C4-2B (cell line): ENCODE measurements at regions not wholly inside any gene's neighbourhood (a gene's known extent, or its start where the extent isn't known, plus 50 kb on each side); places are given as distances from the start of the nearest gene placed in this dataset.

Source experiments
- H3K27ac ChIP-seq: fragments of 450-650 bp; 2 replicates; pipeline ENCODE4 v1.5.1; 2017
- CTCF ChIP-seq: fragments of 450-650 bp; conservative IDR thresholded peaks from 2 replicates; pipeline ENCODE4 v1.5.1; 2017; ENCODE audit warnings: mild to moderate bottlenecking
- ZFX ChIP-seq: fragments of 450-650 bp; IDR thresholded peaks from 2 replicates; pipeline ENCODE4 v1.6.1; 2017

GRCh38 chr1:55484173-55484572, 269.0 kb upstream of the USP24 start:
- TF ChIP-seq ZFX = no peak
- TF ChIP-seq CTCF = no peak
- H3K27ac ChIP-seq = no peak overlapping the region

- no peak for TF ChIP-seq ZFX
- TF ChIP-seq CTCF = peak; percentile 37
- no peak overlapping the region for H3K27ac ChIP-seq
Observed at GRCh38 chr1:55483523-55483922, 268.4 kb upstream of the USP24 start.

- H3K27ac ChIP-seq = no peak overlapping the region
- TF ChIP-seq ZFX (no peak), CTCF (no peak)
Observed at GRCh38 chr1:55481634-55482033, 266.5 kb upstream of the USP24 start.

GRCh38 chr1:55480029-55480795, 265.0 kb upstream of the USP24 start:
- TF ChIP-seq CTCF (no peak), ZFX (no peak)
- no peak overlapping the region for H3K27ac ChIP-seq

- no peak overlapping the region for H3K27ac ChIP-seq
- TF ChIP-seq CTCF (peak; percentile 65), ZFX (no peak)
Observed at GRCh38 chr1:55478742-55479141, 263.6 kb upstream of the USP24 start.

- H3K27ac ChIP-seq = no peak overlapping the region
- TF ChIP-seq ZFX (no peak), CTCF (no peak)
Observed at GRCh38 chr1:55477953-55478352, 262.8 kb upstream of the USP24 start.

- no peak for TF ChIP-seq ZFX
- H3K27ac ChIP-seq = no peak overlapping the region
Observed at GRCh38 chr1:55476445-55477015, 261.4 kb upstream of the USP24 start.
